WI38 (cell line): ENCODE measurements at regions not wholly inside any gene's neighbourhood (a gene's known extent, or its start where the extent isn't known, plus 50 kb on each side); places are given as distances from the start of the nearest gene placed in this dataset.
"Not testable (repeated sequence)": the region's sequence is repeated elsewhere in the genome, so short reads cannot be mapped to it uniquely, and the experiment has no call there.

Source experiments
- H3K4me3 ChIP-seq: 2 replicates; pipeline ENCODE4 v1.5.1; 2011; ENCODE audit warnings: low read depth, mild to moderate bottlenecking, control low read depth, low read length
- TF ChIP-seq, protein P1 (sequence below): IDR thresholded peaks from 2 replicates; pipeline ENCODE4 v1.5.1; 2012; ENCODE audit warnings: low read depth, mild to moderate bottlenecking, control low read depth, low read length

DNA sequence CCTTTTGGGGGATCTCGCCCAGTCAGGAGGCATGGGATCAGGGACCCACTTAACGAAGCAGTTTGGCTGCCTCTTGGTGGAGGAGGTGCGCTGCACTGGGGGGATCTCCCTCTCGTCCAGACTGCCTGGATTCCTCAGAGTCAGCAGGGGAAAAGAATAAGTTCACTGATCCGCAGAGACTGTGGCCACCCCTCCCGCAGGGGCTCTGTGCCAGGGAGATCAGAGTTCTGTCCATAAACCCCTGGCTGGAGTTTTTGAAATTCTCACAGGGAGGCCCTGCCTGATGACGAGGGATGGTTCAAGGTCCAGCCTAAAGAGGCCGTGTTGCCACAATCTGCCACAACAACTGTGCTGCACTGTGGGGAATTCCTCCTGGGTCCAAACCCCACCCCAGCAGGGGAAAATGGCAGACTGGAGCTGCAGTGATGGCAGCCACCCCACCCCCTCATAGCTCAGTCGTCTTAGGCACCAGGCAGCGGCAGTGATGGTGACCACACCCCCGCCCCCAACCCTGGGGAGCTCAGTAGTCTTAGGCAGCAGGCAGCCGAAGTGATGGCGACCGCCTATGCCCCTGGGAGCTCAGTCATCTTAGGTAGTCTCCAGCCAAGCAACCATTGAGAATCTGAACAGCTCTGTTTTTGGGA lies 273.8 kb upstream of the USP25 start:
- no peak overlapping the region for H3K4me3 ChIP-seq
- TF ChIP-seq, protein P1, sequence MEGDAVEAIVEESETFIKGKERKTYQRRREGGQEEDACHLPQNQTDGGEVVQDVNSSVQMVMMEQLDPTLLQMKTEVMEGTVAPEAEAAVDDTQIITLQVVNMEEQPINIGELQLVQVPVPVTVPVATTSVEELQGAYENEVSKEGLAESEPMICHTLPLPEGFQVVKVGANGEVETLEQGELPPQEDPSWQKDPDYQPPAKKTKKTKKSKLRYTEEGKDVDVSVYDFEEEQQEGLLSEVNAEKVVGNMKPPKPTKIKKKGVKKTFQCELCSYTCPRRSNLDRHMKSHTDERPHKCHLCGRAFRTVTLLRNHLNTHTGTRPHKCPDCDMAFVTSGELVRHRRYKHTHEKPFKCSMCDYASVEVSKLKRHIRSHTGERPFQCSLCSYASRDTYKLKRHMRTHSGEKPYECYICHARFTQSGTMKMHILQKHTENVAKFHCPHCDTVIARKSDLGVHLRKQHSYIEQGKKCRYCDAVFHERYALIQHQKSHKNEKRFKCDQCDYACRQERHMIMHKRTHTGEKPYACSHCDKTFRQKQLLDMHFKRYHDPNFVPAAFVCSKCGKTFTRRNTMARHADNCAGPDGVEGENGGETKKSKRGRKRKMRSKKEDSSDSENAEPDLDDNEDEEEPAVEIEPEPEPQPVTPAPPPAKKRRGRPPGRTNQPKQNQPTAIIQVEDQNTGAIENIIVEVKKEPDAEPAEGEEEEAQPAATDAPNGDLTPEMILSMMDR, result no peak

DNA sequence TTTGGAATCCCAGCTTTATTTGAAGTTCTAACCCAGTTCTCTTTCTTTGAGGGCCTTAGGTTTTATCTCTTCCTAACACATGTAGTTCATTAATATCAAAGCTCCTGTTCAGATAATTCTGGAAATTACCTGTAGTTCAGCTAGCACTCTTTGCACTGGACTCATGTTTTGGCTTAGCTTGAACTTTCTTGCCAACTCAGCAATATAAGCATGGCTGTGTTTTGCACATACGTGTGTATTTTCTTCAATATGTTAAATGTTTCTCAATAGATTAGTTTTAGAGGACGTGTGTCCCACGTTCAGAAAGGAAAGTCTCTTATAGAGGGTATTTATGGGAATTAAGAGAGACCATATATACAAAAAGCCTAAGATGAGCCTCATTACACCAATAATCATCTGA lies 271.8 kb upstream of the USP25 start:
- TF ChIP-seq, protein P1, result no peak
- H3K4me3 ChIP-seq, result no peak overlapping the region

DNA sequence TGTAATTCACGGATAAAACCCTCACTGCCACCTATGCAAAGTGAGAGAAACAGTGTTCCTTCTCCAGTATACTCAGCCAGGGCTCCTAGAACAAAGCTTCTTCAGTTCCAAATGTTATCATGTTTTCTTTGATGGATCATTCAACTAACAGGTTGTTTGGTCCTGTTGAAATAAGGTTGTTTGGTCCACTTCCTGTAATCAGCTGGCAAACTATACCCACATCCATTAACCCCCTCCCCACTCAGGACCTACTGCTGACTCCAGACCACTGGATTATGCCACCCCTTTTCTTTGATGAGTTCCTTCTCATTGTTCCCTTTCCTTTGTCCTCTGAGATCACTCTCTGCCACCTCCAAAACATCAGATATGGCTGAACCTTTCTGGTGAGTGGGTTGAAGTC lies 267.7 kb upstream of the USP25 start:
- TF ChIP-seq, protein P1, result no peak

DNA sequence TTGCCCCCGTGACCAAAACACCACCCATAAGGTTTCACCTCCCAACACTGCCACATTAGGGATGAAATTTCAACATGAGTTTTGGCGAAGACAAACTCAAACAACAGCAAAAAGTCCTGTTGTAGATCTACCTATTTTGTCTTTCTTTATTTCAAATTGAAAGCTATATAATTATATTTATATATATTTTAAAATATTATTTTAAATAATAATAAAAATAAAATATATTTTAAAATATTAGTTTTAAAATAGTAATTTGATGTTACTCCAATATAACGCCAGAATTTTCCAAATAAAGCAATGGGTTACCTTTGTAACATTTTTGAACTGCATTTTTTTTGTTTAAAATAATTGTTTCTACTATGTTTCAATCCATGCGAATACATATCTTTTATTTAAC lies 263.5 kb upstream of the USP25 start:
- no peak overlapping the region for H3K4me3 ChIP-seq
- TF ChIP-seq, protein P1, result no peak

More for the DNA sequence above, 267.7 kb upstream of the USP25 start:
- H3K4me3 ChIP-seq, result no peak overlapping the region

DNA sequence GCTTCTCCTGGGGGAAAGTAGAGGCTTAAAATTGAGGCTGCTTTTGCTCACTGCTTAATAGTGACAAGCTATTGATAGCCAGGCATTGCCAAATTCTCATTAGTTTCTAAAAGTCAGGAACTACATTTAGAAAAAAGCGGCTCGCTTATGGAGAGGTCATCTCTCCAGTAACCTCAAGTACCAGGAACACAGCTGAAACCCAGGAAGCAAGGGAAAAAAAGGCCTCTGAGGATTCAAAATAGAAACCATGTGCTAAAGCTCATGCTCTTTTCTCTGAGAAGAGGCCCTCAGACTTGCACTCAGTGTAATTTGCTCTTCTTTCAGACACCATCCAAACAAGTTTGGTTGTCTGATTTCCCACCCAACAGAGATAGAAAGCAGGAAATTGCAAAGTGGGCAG lies 261.4 kb upstream of the USP25 start:
- TF ChIP-seq, protein P1, result no peak
- no peak overlapping the region for H3K4me3 ChIP-seq

DNA sequence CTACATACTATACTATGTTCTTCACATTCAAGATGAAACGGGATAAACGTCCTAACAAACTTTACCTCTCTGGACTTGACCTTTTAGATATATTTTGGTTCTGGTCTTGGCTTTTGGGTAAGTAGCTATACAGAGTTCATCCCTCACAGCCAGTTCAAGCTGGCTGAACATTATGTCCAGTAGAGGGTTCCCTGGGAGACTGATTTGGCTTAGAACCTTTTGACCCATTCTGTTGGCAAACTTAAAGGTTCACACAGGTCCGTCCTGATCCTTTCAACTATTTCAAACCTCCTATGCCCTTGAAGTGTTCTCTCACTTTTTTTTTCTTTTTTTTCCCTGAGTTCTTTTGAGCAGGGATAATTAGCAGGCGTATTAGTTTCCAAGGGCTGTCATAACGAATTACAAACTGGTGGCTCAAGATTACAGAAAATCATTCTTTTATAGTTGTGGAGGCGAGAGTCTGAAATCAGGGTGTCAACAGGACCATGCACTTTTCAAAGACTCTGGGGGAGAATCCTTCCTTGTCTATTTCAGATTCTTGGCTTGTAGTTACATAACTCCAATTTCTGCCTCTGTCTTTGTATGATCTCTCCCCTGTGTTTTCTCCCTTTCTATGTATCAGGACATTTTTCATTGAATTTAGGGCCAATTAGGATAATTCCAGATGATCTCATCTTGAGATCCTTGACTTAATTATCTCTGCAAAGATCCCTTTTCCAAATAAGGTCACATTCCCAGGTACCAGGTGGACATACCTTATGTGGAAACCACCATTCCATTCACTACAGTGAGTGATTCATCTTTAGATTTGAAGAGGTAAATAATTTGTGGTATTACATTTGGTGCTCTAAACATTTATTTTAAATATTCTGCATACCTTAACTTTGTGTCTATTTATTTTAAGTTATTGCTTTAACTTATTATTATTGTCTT lies 257.4 kb upstream of the USP25 start:
- TF ChIP-seq, protein P1, result no peak
- no peak overlapping the region for H3K4me3 ChIP-seq

DNA sequence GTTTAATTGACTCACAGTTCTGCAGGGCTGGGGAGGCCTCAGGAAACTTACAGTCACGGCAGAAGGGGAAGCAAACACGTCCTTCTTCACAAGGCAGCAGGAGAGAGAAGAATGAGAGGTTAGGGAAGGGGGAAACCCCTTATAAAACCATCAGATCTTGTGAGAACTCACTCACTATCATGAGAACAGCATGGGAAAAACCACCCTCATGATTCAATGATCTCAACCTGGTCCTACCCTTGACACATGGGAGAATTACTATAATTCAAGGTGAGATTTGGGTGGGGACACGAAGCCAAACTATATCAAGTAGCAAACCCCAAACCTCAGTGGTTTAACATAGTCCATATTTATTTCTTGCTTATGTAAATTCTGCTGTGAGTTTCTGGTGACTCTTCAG lies 252.0 kb upstream of the USP25 start:
- H3K4me3 ChIP-seq, result not testable (repeated sequence)
